Breast epithelium (tissue), 4 donors: ENCODE measurements at regions not wholly inside any gene's neighbourhood (a gene's known extent, or its start where the extent isn't known, plus 50 kb on each side); places are given as distances from the start of the nearest gene placed in this dataset.

ENCODE experiments used
- DNase-seq, 2 donors: peaks; one replicate each; pipeline ENCODE4 v3.0.0-alpha.2; 2019; ENCODE audit warnings: low spot score in 2 of 2
- H3K27ac ChIP-seq, 2 donors: fragments of 200-600 bp; sonication (generic) in 1 of 2; one replicate each; pipeline ENCODE4 v1.5.1; 2016 to 2019; ENCODE audit warnings: mild to moderate bottlenecking in 1 of 2
- H3K27me3 ChIP-seq, 2 donors: fragments of 200-600 bp; sonication (generic) in 1 of 2; one replicate each; pipeline versions ENCODE4 v1.5.1 to v1.6.0; 2017 to 2019; ENCODE audit warnings: control low read depth in 1 of 2, mild to moderate bottlenecking in 1 of 2
- H3K36me3 ChIP-seq: fragments of 200-600 bp; one replicate; pipeline ENCODE4 v1.5.1; 2019
- H3K4me1 ChIP-seq, 2 donors: fragments of 200-600 bp; sonication (generic); one replicate each; pipeline ENCODE4 v1.5.1; 2016 to 2019; ENCODE audit warnings: control low read depth in 1 of 2
- H3K4me3 ChIP-seq, 3 donors: fragments of 200-600 bp; sonication (generic); 1 replicate in 2 of 3; 2 replicates in 1 of 3; pipeline ENCODE4 v1.5.1; 2016 to 2019; ENCODE audit warnings: mild to moderate bottlenecking in 3 of 3, moderate library complexity in 2 of 3
- H3K9me3 ChIP-seq, 2 donors: fragments of 200-600 bp; sonication (generic) in 1 of 2; one replicate each; pipeline ENCODE4 v1.5.1; 2016 to 2019; ENCODE audit warnings: control low read depth in 1 of 2
- POLR2A ChIP-seq: fragments of 450-650 bp; IDR thresholded peaks from one replicate; pipeline ENCODE4 v1.6.1; 2016; ENCODE audit warnings: antibody characterized with exemption, mild to moderate bottlenecking, moderate library complexity
- POLR2AphosphoS5 ChIP-seq, 3 donors: sonication (generic); formaldehyde crosslinking; IDR thresholded peaks; one replicate each; pipeline ENCODE4 v1.6.1; 2017; ENCODE audit warnings: antibody characterized with exemption in 3 of 3
- intact Hi-C: fragments of 100-400 bp; cut with DNase I; formaldehyde crosslinking; loops from one replicate; pipeline ENCODE4 v1.15.1; 2023; ENCODE audit warnings: low total_unique reads
- TF ChIP-seq, protein P1 (sequence below), 3 donors: fragments of 450-650 bp; IDR thresholded peaks; one replicate each; pipeline ENCODE4 v1.5.1; 2016 to 2017; ENCODE audit warnings: antibody characterized with exemption in 3 of 3, mild to moderate bottlenecking in 3 of 3, moderate library complexity in 3 of 3

DNA sequence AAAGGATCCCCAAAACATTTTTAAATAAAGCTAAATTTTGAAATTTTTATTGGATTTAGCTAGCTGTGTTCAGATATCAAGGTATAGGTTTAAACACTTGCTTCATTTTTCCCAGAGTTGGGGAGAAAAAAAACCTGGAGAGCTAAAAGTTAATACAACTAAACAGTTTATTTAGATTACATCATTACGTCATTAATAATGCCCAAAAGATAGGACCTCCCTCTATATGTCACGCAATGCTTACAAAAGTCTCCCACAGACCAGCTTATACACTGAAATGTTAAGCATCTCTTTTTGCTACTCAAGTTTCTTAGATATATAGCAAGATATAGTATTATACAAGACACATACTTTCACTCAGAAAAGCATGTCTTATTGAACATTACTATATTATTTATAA, 160.0 kb upstream of the SEMA3E start:
- Histone ChIP-seq H3K4me1 (no peaks in the 10 kb centered on the region), H3K27me3 (no peaks in the 10 kb centered on the region), H3K9me3 (peaks cover 0 to 7% of the 10 kb centered on the region in 2 donors), H3K36me3 (no peaks in the 10 kb centered on the region), H3K27ac (no peak overlapping the region), H3K4me3 (no peak overlapping the region)
- intact Hi-C loops = no loop called here
- TF ChIP-seq POLR2AphosphoS5 (IDR thresholded peaks at IDR 0.05) = no peak
- TF ChIP-seq, protein P1, sequence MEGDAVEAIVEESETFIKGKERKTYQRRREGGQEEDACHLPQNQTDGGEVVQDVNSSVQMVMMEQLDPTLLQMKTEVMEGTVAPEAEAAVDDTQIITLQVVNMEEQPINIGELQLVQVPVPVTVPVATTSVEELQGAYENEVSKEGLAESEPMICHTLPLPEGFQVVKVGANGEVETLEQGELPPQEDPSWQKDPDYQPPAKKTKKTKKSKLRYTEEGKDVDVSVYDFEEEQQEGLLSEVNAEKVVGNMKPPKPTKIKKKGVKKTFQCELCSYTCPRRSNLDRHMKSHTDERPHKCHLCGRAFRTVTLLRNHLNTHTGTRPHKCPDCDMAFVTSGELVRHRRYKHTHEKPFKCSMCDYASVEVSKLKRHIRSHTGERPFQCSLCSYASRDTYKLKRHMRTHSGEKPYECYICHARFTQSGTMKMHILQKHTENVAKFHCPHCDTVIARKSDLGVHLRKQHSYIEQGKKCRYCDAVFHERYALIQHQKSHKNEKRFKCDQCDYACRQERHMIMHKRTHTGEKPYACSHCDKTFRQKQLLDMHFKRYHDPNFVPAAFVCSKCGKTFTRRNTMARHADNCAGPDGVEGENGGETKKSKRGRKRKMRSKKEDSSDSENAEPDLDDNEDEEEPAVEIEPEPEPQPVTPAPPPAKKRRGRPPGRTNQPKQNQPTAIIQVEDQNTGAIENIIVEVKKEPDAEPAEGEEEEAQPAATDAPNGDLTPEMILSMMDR (IDR thresholded peaks at IDR 0.05) = no peak
- TF ChIP-seq POLR2A = no peak
- DNase-seq = no peak

DNA sequence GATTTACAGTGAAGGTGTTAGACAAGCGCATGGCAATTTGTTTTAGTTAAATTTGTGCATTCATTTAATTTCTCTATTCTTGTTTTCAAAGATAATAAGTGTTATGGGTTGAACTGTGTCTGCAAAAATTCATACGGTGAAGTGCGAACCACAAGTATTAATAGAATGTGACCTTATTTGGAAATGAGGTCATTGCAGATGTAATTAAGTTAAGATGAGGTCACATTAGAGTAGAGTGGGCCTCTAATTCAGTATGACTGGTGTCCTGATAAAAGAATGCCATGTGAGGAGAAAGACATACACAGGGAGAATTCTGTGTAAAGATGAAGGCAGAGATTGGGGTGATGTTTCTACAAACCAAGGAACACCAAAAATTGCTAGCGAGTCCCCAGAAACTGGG, 158.8 kb upstream of the SEMA3E start:
- TF ChIP-seq, protein P1 (IDR thresholded peaks at IDR 0.05) = no peak
- TF ChIP-seq POLR2AphosphoS5 (IDR thresholded peaks at IDR 0.05) (no peak), POLR2A (no peak)
- Histone ChIP-seq H3K9me3 (peaks cover 0 to 5% of the 10 kb centered on the region in 2 donors), H3K27me3 (no peaks in the 10 kb centered on the region), H3K4me1 (no peaks in the 10 kb centered on the region), H3K27ac (no peak overlapping the region), H3K36me3 (no peaks in the 10 kb centered on the region), H3K4me3 (no peak overlapping the region)
- intact Hi-C loops = no loop called here
- no peak for DNase-seq

DNA sequence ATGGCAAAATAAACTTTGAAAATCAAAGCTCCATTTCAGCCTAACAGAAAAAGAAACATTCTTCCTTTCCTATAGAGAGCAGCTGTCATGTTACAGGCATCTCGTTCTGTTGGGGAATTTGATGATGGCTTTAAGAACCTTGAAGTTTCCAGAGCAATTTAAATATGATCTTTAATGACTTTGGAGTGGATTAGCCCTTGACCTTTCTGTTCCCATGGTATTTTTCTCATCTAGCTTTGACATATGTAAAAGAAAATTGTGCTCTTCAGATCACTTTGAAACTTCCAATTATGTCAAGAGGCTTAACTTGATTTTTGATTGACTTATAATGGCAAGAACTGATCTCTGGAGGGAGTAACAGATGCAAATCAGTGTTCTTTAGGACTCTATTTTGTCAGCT, 157.6 kb upstream of the SEMA3E start:
- Histone ChIP-seq H3K4me1 (no peaks in the 10 kb centered on the region), H3K9me3 (no peaks in the 10 kb centered on the region), H3K36me3 (no peaks in the 10 kb centered on the region), H3K4me3 (no peak overlapping the region), H3K27me3 (no peaks in the 10 kb centered on the region), H3K27ac (no peak overlapping the region)
- TF ChIP-seq POLR2AphosphoS5 (IDR thresholded peaks at IDR 0.05) (no peak), POLR2A (no peak)
- TF ChIP-seq, protein P1 (IDR thresholded peaks at IDR 0.05) = no peak
- no peak for DNase-seq
- intact Hi-C loops = no loop called here

DNA sequence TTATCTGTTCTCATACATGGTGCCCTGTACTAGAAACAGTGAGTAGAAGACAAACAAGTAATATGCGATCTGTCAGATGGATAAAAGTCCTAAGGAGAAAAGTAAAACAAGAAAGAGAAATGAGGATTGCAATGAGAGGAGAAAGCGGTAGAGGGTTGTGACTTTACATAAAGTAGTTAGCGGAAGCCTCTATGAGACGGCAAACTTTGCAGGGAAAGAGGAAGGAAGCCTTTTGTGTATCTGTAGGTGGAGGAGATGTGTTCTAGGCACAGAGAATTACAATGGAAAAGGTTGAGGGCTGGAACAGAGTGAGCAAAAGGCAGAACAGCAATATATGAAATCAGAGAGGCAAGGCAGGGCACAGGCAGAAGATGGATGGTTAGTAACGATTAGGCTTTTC, 150.4 kb upstream of the SEMA3E start:
- H3K27me3 ChIP-seq = no peaks in the 10 kb centered on the region
- no peaks in the 10 kb centered on the region for H3K9me3 ChIP-seq
- H3K36me3 ChIP-seq = no peaks in the 10 kb centered on the region
- no peak overlapping the region for H3K4me3 ChIP-seq
- intact Hi-C loops = no loop called here
- H3K4me1 ChIP-seq = no peaks in the 10 kb centered on the region
- TF ChIP-seq POLR2A (no peak), POLR2AphosphoS5 (IDR thresholded peaks at IDR 0.05) (no peak)
- TF ChIP-seq, protein P1 (IDR thresholded peaks at IDR 0.05) = no peak
- no peak overlapping the region for H3K27ac ChIP-seq
- DNase-seq = no peak

DNA sequence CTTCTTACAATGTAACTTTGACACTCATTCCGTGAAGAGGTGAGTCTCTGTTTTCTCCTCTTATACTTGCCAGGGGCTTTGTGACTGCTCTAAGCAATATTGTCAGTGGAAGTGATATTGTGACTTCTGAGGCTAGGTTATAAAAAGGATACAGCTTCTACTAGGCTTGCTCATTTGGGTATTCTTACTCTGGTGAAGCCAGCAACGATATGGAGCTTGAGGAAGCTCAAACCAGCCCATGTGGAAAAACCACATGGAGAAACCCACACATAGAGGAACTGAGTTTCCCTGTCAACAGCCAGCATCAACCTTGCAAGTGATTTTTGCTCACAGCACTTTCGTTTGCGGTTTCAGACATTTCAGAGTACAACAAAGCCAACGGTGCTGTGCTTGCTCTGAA, 149.6 kb upstream of the SEMA3E start:
- no peak overlapping the region for H3K27ac ChIP-seq
- H3K4me3 ChIP-seq = no peak overlapping the region
- no peaks in the 10 kb centered on the region for H3K4me1 ChIP-seq
- intact Hi-C loops = no loop called here
- no peaks in the 10 kb centered on the region for H3K27me3 ChIP-seq
- DNase-seq = no peak
- TF ChIP-seq, protein P1 (IDR thresholded peaks at IDR 0.05) = no peak
- no peak for TF ChIP-seq POLR2AphosphoS5 (IDR thresholded peaks at IDR 0.05)
- no peak for TF ChIP-seq POLR2A
- no peaks in the 10 kb centered on the region for H3K36me3 ChIP-seq
- H3K9me3 ChIP-seq = no peaks in the 10 kb centered on the region
